Panc1 (cell line): ENCODE measurements at regions not wholly inside any gene's neighbourhood (a gene's known extent, or its start where the extent isn't known, plus 50 kb on each side); places are given as distances from the start of the nearest gene placed in this dataset.

Source experiments
- POLR2AphosphoS5 ChIP-seq: IDR thresholded peaks from 2 replicates; pipeline ENCODE4 v1.6.1; 2012; ENCODE audit warnings: mild to moderate bottlenecking, low read depth, low read length, moderate library complexity
- SIN3A ChIP-seq: IDR thresholded peaks from 2 replicates; pipeline ENCODE4 v1.6.1; 2012; ENCODE audit warnings: low read depth, mild to moderate bottlenecking, low read length, moderate library complexity, borderline replicate concordance; ENCODE audit not compliant: insufficient read depth
- TCF7L2 ChIP-seq: IDR thresholded peaks from 2 replicates; pipeline ENCODE4 v1.6.1; 2011; ENCODE audit warnings: mild to moderate bottlenecking, low read depth, low read length, inconsistent platforms
- TF ChIP-seq, protein P1 (sequence below): fragments of 450-650 bp; IDR thresholded peaks from 2 replicates; pipeline ENCODE4 v1.5.1; 2017; ENCODE audit warnings: mild to moderate bottlenecking
- TF ChIP-seq, protein P2 (sequence below), 2 experiments: IDR thresholded peaks; 2 replicates each; pipeline ENCODE4 v1.6.1; 2011 to 2012; ENCODE audit warnings: low read depth in 2 of 2, control low read depth in 1 of 2, low read length in 1 of 2, mild to moderate bottlenecking in 1 of 2, moderate library complexity in 1 of 2; ENCODE audit not compliant: insufficient read depth in 1 of 2

- TF ChIP-seq, protein P1, sequence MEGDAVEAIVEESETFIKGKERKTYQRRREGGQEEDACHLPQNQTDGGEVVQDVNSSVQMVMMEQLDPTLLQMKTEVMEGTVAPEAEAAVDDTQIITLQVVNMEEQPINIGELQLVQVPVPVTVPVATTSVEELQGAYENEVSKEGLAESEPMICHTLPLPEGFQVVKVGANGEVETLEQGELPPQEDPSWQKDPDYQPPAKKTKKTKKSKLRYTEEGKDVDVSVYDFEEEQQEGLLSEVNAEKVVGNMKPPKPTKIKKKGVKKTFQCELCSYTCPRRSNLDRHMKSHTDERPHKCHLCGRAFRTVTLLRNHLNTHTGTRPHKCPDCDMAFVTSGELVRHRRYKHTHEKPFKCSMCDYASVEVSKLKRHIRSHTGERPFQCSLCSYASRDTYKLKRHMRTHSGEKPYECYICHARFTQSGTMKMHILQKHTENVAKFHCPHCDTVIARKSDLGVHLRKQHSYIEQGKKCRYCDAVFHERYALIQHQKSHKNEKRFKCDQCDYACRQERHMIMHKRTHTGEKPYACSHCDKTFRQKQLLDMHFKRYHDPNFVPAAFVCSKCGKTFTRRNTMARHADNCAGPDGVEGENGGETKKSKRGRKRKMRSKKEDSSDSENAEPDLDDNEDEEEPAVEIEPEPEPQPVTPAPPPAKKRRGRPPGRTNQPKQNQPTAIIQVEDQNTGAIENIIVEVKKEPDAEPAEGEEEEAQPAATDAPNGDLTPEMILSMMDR, result no peak
- TF ChIP-seq POLR2AphosphoS5 (no peak), SIN3A (no peak), TCF7L2 (no peak)
- TF ChIP-seq, protein P2, sequence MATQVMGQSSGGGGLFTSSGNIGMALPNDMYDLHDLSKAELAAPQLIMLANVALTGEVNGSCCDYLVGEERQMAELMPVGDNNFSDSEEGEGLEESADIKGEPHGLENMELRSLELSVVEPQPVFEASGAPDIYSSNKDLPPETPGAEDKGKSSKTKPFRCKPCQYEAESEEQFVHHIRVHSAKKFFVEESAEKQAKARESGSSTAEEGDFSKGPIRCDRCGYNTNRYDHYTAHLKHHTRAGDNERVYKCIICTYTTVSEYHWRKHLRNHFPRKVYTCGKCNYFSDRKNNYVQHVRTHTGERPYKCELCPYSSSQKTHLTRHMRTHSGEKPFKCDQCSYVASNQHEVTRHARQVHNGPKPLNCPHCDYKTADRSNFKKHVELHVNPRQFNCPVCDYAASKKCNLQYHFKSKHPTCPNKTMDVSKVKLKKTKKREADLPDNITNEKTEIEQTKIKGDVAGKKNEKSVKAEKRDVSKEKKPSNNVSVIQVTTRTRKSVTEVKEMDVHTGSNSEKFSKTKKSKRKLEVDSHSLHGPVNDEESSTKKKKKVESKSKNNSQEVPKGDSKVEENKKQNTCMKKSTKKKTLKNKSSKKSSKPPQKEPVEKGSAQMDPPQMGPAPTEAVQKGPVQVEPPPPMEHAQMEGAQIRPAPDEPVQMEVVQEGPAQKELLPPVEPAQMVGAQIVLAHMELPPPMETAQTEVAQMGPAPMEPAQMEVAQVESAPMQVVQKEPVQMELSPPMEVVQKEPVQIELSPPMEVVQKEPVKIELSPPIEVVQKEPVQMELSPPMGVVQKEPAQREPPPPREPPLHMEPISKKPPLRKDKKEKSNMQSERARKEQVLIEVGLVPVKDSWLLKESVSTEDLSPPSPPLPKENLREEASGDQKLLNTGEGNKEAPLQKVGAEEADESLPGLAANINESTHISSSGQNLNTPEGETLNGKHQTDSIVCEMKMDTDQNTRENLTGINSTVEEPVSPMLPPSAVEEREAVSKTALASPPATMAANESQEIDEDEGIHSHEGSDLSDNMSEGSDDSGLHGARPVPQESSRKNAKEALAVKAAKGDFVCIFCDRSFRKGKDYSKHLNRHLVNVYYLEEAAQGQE (IDR thresholded peaks at IDR 0.05; ENCODE audit: insufficient read depth in 1 of 2, low read depth in 2 of 2, low read length in 1 of 2), result no peak
Observed at GRCh38 chr11:70844387-70844786, 408.0 kb downstream of the SHANK2 start.
